ENCODE measurements at regions not wholly inside any gene's neighbourhood (a gene's known extent, or its start where the extent isn't known, plus 50 kb on each side); places are given as distances from the start of the nearest gene placed in this dataset.

DNA sequence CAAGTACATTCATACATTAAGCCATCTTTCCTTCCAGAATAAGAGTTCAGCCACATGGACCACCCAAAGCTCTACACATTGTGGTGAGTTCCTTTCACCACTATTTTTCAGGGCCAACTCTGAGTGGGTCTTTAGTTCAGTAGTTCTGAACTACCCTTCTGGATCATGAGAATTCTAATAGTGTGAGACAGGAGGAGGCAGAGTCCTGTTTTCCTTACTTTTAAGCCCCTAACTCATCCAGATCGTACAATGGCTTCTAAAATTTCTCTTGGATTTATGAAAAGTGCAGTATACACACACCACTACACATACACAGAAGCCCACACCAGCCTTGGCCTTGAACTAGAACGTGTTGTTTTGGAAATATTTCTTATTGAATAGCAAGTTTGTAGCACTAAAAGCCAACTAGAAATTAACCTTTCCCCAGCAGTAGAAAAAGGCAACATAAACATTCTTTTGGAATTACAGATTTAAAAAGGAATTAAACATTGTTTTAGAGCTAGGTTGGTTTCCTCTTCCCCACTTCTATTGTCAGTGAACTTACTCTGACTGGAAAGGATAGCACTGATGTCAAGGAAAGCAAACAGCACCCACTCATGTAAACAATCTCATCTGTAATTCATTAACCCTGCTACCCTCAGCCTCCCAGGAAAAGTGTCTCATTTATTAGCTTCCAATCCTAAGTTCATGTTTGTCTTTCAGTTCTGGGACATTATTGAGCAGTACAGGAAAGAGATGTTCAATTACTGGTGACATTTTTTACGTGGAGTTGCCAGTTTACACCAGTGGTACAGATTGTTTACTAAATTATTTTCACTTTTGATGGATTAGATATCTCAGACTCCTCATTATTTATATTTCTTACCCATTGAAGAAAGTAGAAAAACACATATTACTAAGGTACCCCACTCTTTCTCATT, 95.7 kb upstream of the AGTR1 start:
- DNase-seq (ENCODE audit: low spot score): no peak
- TF ChIP-seq, protein P1, sequence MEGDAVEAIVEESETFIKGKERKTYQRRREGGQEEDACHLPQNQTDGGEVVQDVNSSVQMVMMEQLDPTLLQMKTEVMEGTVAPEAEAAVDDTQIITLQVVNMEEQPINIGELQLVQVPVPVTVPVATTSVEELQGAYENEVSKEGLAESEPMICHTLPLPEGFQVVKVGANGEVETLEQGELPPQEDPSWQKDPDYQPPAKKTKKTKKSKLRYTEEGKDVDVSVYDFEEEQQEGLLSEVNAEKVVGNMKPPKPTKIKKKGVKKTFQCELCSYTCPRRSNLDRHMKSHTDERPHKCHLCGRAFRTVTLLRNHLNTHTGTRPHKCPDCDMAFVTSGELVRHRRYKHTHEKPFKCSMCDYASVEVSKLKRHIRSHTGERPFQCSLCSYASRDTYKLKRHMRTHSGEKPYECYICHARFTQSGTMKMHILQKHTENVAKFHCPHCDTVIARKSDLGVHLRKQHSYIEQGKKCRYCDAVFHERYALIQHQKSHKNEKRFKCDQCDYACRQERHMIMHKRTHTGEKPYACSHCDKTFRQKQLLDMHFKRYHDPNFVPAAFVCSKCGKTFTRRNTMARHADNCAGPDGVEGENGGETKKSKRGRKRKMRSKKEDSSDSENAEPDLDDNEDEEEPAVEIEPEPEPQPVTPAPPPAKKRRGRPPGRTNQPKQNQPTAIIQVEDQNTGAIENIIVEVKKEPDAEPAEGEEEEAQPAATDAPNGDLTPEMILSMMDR (IDR thresholded peaks at IDR 0.05): no peak

DNA sequence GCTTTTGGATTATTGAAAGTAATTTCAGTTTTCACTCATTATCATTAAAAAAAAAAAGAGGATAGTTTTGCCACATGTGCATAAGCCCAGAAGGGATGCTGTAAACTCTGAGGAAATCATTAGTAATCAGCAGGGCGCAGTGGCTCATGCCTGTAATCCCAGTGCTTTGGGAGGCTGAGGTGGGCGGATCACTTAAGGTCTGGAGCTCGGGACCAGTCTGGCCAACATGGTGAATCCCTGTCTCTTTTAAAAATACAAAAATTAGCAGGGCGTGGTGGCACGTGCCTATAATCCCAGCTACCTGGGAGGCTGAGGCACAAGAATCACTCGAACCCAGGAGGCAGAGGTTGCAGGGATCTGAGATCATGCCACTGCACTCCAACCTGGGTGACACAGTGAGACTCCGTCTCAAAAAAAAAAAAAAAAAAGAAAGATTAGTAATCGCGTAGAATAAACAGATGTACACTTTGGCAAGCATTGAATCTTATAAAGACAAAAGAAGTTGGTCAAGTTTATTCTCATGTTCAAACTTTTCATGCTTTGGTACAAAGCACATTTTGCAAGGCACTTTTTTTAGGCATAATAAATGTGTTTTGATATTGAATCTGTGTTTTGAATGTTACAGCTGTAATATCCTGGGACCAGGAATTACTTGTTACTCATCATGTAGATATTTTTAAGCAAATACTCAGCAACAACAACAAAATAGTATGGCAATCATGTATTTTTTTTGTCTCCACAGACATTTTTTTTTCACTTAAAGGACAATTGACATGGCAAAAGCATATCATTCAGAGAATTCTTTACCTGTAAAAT, 93.2 kb upstream of the AGTR1 start:
- DNase-seq (ENCODE audit: low spot score): no peak
- TF ChIP-seq, protein P1 (IDR thresholded peaks at IDR 0.05): no peak
- ATAC-seq (ENCODE audit: low FRiP score): no peak

More for the DNA sequence above, 95.7 kb upstream of the AGTR1 start:
- no peak for ATAC-seq (ENCODE audit: low FRiP score)

DNA sequence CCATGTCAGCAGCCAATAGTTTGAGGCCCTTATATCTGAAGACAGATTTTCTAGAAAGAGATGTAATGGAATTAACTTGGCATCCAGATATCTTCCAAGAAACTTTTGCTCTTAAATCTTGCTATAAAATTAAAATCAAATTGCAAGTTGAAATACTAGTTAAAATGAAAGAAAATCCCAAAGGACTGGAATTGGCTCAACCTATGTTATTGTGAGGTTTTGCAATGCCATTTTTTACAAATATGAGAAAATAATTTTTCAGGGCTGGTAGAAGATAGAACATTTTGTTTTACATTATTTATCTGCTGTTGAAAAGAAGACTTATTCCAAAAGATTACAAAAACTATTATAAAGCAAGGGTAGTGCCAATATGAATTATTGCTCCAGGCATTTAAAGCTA, 92.2 kb upstream of the AGTR1 start:
- ATAC-seq (ENCODE audit: low FRiP score) (no peak), DNase-seq (ENCODE audit: low spot score) (no peak)
- TF ChIP-seq, protein P1 (IDR thresholded peaks at IDR 0.05): no peak

DNA sequence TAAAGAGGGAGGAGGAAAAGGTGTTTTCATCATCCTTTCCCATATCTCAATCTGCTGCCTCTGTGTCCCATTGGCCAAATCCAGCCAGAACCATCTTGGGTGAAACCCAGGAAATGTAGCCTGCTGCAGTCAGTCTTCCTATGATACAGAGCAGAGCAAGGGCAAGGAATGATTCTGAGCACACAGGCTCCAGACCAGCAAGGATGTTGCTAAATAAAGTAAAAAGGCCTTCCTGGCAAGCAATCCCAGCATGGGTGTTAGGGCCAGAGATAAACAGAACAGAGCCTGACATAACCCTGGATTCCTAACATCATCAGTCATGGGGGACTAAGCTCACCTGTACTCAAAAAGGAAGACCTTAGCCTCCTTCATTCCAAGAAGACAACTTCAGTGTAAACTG, 90.7 kb upstream of the AGTR1 start:
- DNase-seq (ENCODE audit: low spot score): no peak
- peak; percentile 64 for ATAC-seq (ENCODE audit: low FRiP score)
- TF ChIP-seq, protein P1 (IDR thresholded peaks at IDR 0.05): no peak

DNA sequence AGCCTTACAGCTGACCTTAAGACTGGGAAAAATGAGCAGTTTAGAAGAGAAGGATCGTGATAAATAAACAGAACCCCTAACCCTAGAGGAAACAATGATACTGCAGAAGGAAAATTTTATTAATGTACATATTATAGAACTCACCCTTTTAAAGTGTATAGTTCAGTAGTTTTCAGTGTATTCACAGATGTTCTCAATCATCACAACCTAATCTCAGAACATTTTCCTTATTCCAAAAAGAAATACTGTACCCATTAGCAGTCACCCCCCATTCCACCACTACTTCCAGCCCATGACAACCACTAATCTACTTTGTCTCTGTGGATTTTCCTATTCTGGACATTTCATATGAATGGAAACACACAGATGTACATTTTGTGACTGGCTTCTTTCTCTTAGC, 90.2 kb upstream of the AGTR1 start:
- no peak for DNase-seq (ENCODE audit: low spot score)
- no peak for ATAC-seq (ENCODE audit: low FRiP score)
- TF ChIP-seq, protein P1 (IDR thresholded peaks at IDR 0.05): no peak

DNA sequence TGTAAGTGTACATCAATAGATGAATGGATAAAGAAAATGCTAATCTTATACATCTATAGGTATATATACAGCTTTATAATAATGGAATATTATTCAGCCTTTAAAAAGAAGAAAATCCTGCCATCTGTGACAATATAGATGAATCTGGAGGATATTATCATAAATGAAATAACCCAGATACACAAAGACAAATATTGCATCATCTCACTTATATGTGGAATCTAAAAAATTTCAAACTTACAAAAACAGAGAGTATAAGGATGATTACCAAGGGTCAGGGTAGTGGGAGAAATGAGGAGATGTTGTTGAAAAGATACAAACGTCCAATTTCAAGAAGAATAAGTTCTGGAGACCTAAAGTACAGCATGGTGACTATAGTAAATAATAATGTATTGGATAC, 85.4 kb upstream of the AGTR1 start:
- ATAC-seq (ENCODE audit: low FRiP score) (no peak), DNase-seq (ENCODE audit: low spot score) (no peak)
- TF ChIP-seq, protein P1 (IDR thresholded peaks at IDR 0.05): no peak
